Endothelial cell of umbilical vein (primary cell): ENCODE measurements at regions not wholly inside any gene's neighbourhood (a gene's known extent, or its start where the extent isn't known, plus 50 kb on each side); places are given as distances from the start of the nearest gene placed in this dataset.

Experiments used
- BruUV-seq: library from RNA; stranded (reverse); fragments of 400-500 nt; replicated peaks from 2 replicates; lab custom pipeline; 2021; lab: Mats Ljungman, UMichigan
- CTCF ChIA-PET: fragments of 300-600, 350-600 bp; sonication (Branson Sonifier 250); formaldehyde crosslinking; loops from one replicate; lab custom pipeline; 2021; ENCODE audit warnings: antibody characterized with exemption, inconsistent platforms; lab: Charles Lee
- POLR2A ChIA-PET: fragments of 300-600, 350-600 bp; sonication (Branson Sonifier 250); formaldehyde crosslinking; loops from one replicate; lab custom pipeline; 2021; ENCODE audit warnings: antibody characterized with exemption, inconsistent platforms; lab: Charles Lee
- DNase-seq: peaks from one replicate; pipeline ENCODE4 v3.0.0-alpha.2; 2011; ENCODE audit warnings: low read depth, low spot score
- FAIRE-seq: peaks from 2 replicates; lab custom pipeline; 2011; peaks lifted over from hg19 to GRCh38; lab: Jason Lieb, UNC
- H2AFZ ChIP-seq: 2 replicates; pipeline ENCODE4 v1.6.0; 2012; ENCODE audit warnings: low read depth, low read length, control low read depth, inconsistent platforms
- H3K27ac ChIP-seq: 2 replicates; pipeline ENCODE4 v1.5.1; 2011; ENCODE audit warnings: low read depth, mild to moderate bottlenecking, control low read depth, low read length, moderate library complexity; ENCODE audit not compliant: insufficient read depth
- H3K27me3 ChIP-seq, 2 experiments: 2 replicates each; pipeline versions ENCODE4 v1.6.0 to v1.6.1; 2011; ENCODE audit warnings: low read length in 2 of 2, mixed read lengths in 1 of 2; ENCODE audit not compliant: control insufficient read depth in 2 of 2, insufficient read depth in 2 of 2
- H3K36me3 ChIP-seq, 2 experiments: 2 replicates in 1 of 2; 3 replicates in 1 of 2; pipeline ENCODE4 v1.5.1; 2011; ENCODE audit warnings: low read length in 2 of 2, mild to moderate bottlenecking in 1 of 2, moderate library complexity in 1 of 2; ENCODE audit not compliant: control insufficient read depth in 2 of 2, insufficient read depth in 2 of 2; ENCODE audit errors: extremely low read depth in 1 of 2
- H3K4me1 ChIP-seq: 3 replicates; pipeline ENCODE4 v1.5.1; 2011; ENCODE audit warnings: mild to moderate bottlenecking, low read length; ENCODE audit not compliant: control insufficient read depth, insufficient read depth; ENCODE audit errors: extremely low read depth
- H3K4me2 ChIP-seq: 2 replicates; pipeline ENCODE4 v1.6.1; 2011; ENCODE audit warnings: low read length, control low read depth, mixed read lengths; ENCODE audit not compliant: insufficient read depth
- H3K4me3 ChIP-seq, 3 experiments: fragments of 200-600 bp in 1 of 3; sonication (generic), shearing (Covaris generic) in 1 of 3; replicated peaks in 1 of 3; 2 replicates each; pipeline ENCODE4 v1.5.1; 2011 to 2016; ENCODE audit warnings: control low read depth in 3 of 3, low read length in 3 of 3, mild to moderate bottlenecking in 2 of 3, inconsistent platforms in 1 of 3, low read depth in 1 of 3, moderate library complexity in 1 of 3; ENCODE audit not compliant: insufficient read depth in 1 of 3
- H3K79me2 ChIP-seq: 2 replicates; pipeline ENCODE4 v1.6.0; 2012; ENCODE audit warnings: low read length, inconsistent platforms; ENCODE audit not compliant: control insufficient read depth, insufficient read depth
- H3K9ac ChIP-seq: replicated peaks from 2 replicates; pipeline ENCODE3; 2011; ENCODE audit warnings: low read length, control low read depth; ENCODE audit not compliant: insufficient read depth; ENCODE audit errors: extremely low read depth
- H3K9me1 ChIP-seq: replicated peaks from 3 replicates; pipeline ENCODE4 v1.6.0; 2011; ENCODE audit warnings: mild to moderate bottlenecking, low read length; ENCODE audit not compliant: control insufficient read depth, insufficient read depth; ENCODE audit errors: extremely low read depth
- H3K9me3 ChIP-seq: replicated peaks from 2 replicates; pipeline ENCODE4 v1.5.1; 2012; ENCODE audit warnings: low read length, inconsistent platforms; ENCODE audit not compliant: control insufficient read depth, insufficient read depth
- H4K20me1 ChIP-seq: replicated peaks from 2 replicates; pipeline ENCODE3; 2011; ENCODE audit warnings: mild to moderate bottlenecking, low read length; ENCODE audit not compliant: control insufficient read depth, insufficient read depth; ENCODE audit errors: extremely low read depth
- CTCF ChIP-seq, 2 donors: IDR thresholded peaks; 1 replicate in 1 of 2; 2 replicates in 1 of 2; pipeline ENCODE4 v1.5.1; 2011; ENCODE audit warnings: low read length in 2 of 2, mild to moderate bottlenecking in 2 of 2, moderate library complexity in 2 of 2, control low read depth in 1 of 2, inconsistent platforms in 1 of 2, low read depth in 1 of 2; ENCODE audit not compliant: insufficient read depth in 1 of 2; ENCODE audit errors: extremely low read depth in 1 of 2
- EZH2 ChIP-seq: IDR thresholded peaks from 2 replicates; pipeline ENCODE4 v1.6.1; 2012; ENCODE audit warnings: borderline replicate concordance, low read depth, mild to moderate bottlenecking, moderate library complexity, low read length, inconsistent platforms; ENCODE audit not compliant: severe bottlenecking
- FOS ChIP-seq: IDR thresholded peaks from 2 replicates; pipeline ENCODE4 v1.6.1; 2011; ENCODE audit warnings: mild to moderate bottlenecking, low read length, moderate library complexity, borderline replicate concordance; ENCODE audit not compliant: insufficient read depth
- GATA2 ChIP-seq: IDR thresholded peaks from 2 replicates; pipeline ENCODE4 v1.7.0; 2011; ENCODE audit warnings: low read depth, mild to moderate bottlenecking, moderate library complexity, mixed read lengths, low read length; ENCODE audit not compliant: insufficient read length, insufficient read depth
- JUN ChIP-seq: IDR thresholded peaks from 2 replicates; pipeline ENCODE4 v1.6.1; 2011; ENCODE audit warnings: borderline replicate concordance, low read depth; ENCODE audit not compliant: insufficient read length, insufficient read depth
- MAX ChIP-seq: IDR thresholded peaks from 2 replicates; pipeline ENCODE4 v1.6.1; 2011; ENCODE audit not compliant: insufficient read depth, insufficient read length
- MYC ChIP-seq: IDR thresholded peaks from one replicate; pipeline ENCODE4 v1.6.1; 2011; ENCODE audit warnings: mild to moderate bottlenecking, low read depth, low read length
- POLR2A ChIP-seq: IDR thresholded peaks from 2 replicates; pipeline ENCODE4 v1.6.1; 2012; ENCODE audit warnings: low read depth, mild to moderate bottlenecking, control low read depth, low read length
- POLR2AphosphoS5 ChIP-seq: IDR thresholded peaks from 2 replicates; pipeline ENCODE4 v1.6.1; 2012; ENCODE audit warnings: low read depth, mild to moderate bottlenecking, control low read depth, low read length, moderate library complexity; ENCODE audit not compliant: insufficient read depth
- dilution Hi-C: fragments of 300-500 bp; cut with MboI; formaldehyde crosslinking; loops from one replicate; pipeline ENCODE4 v1.15.0; 2019; ENCODE audit warnings: low sequenced_read_pairs; ENCODE audit not compliant: extremely low pct_ligation_motif_present
- intact Hi-C: fragments of 100-400 bp; cut with micrococcal nuclease; formaldehyde crosslinking; loops from one replicate; pipeline ENCODE4 v1.10.0; 2022

GRCh38 chr6:74518035-74518434, 687.8 kb downstream of the COL12A1 start:
- BruUV-seq: no TSS peak
- Histone ChIP-seq H3K27me3 (no peaks in the 10 kb centered on the region), H3K36me3 (no peaks in the 10 kb centered on the region), H3K79me2 (no peaks in the 10 kb centered on the region), H3K9me1 (no peaks in the 10 kb centered on the region), H3K4me2 (no peak overlapping the region), H4K20me1 (no peaks in the 10 kb centered on the region), H2AFZ (no peak overlapping the region), H3K9ac (no peak overlapping the region), H3K4me3 (no peak overlapping the region), H3K9me3 (no peaks in the 10 kb centered on the region), H3K27ac (no peak overlapping the region), H3K4me1 (no peaks in the 10 kb centered on the region)
- ChIA-PET POLR2A (no interaction called here), CTCF (interaction anchor here (1.4 kb wide), 1 partner anchor 9 kb away, joined by 3 read pairs; no protein-coding TSS in a partner anchor)
- TF ChIP-seq GATA2: no peak
- no peak for TF ChIP-seq CTCF (IDR thresholded peaks at IDR 0.05; ENCODE audit: extremely low read depth in 1 of 2, insufficient read depth in 1 of 2, low read depth in 1 of 2, low read length in 2 of 2)
- no peak for TF ChIP-seq POLR2AphosphoS5
- no peak for TF ChIP-seq JUN
- TF ChIP-seq POLR2A: no peak
- no peak for TF ChIP-seq MAX
- TF ChIP-seq FOS: no peak
- no peak for TF ChIP-seq EZH2
- no peak for TF ChIP-seq MYC
- dilution Hi-C loops (no loop called here), intact Hi-C loops (no loop called here)
- no peak for FAIRE-seq
- DNase-seq: no peak
